Peyer's patch (tissue), 4 donors: ENCODE measurements at regions not wholly inside any gene's neighbourhood (a gene's known extent, or its start where the extent isn't known, plus 50 kb on each side); places are given as distances from the start of the nearest gene placed in this dataset.

Experiments used
- CTCF ChIP-seq, 6 experiments: fragments of 450-650 bp in 4 of 6; fragments of 200-600 bp in 2 of 6; sonication (generic) in 1 of 6; IDR thresholded peaks; one replicate each; pipeline ENCODE4 v1.5.1; 2017 to 2019; ENCODE audit warnings: antibody characterized with exemption in 6 of 6, mild to moderate bottlenecking in 3 of 6, moderate library complexity in 1 of 6
- POLR2A ChIP-seq, 2 donors: fragments of 450-650 bp; IDR thresholded peaks; one replicate each; pipeline ENCODE4 v1.5.1; 2017; ENCODE audit warnings: antibody characterized with exemption in 2 of 2, mild to moderate bottlenecking in 2 of 2, moderate library complexity in 2 of 2

GRCh38 chr10:128814782-128815181, 652.3 kb upstream of the MGMT start:
- TF ChIP-seq CTCF (IDR thresholded peaks at IDR 0.05) (no peak), POLR2A (IDR thresholded peaks at IDR 0.05) (no peak)
